ENCODE measurements at regions not wholly inside any gene's neighbourhood (a gene's known extent, or its start where the extent isn't known, plus 50 kb on each side); places are given as distances from the start of the nearest gene placed in this dataset.
"Not testable (repeated sequence)": the region's sequence is repeated elsewhere in the genome, so short reads cannot be mapped to it uniquely, and the experiment has no call there.

- intact Hi-C loops (cut with DNase I) = loop anchor here (5.0 kb wide), 1 partner anchor 255 kb away; no protein-coding TSS in a partner anchor
- no peak for DNase-seq (ENCODE audit: low spot score)
Measured at GRCh38 chr6:21332077-21332476, 261.5 kb upstream of the SOX4 start.

GRCh38 chr6:21332660-21333059, 260.9 kb upstream of the SOX4 start:
- no peak for DNase-seq (ENCODE audit: low spot score)
- intact Hi-C loops (cut with DNase I) = loop anchor here (5.0 kb wide), 1 partner anchor 255 kb away; no protein-coding TSS in a partner anchor

- intact Hi-C loops (cut with DNase I) = loop anchor here (5.0 kb wide), 1 partner anchor 254 kb away; no protein-coding TSS in a partner anchor
- DNase-seq (ENCODE audit: low spot score) = no peak
Measured at GRCh38 chr6:21333715-21334114, 259.8 kb upstream of the SOX4 start.

- no peak for DNase-seq (ENCODE audit: low spot score)
- intact Hi-C loops (cut with DNase I) = loop anchor here (5.0 kb wide), 1 partner anchor 253 kb away; no protein-coding TSS in a partner anchor
Measured at GRCh38 chr6:21334651-21335050, 258.9 kb upstream of the SOX4 start.

GRCh38 chr6:21335591-21335990, 258.0 kb upstream of the SOX4 start:
- no peak for DNase-seq (ENCODE audit: low spot score)
- intact Hi-C loops (cut with DNase I) = no loop called here

GRCh38 chr6:21337263-21337662, 256.3 kb upstream of the SOX4 start:
- DNase-seq (ENCODE audit: low spot score) = no peak
- intact Hi-C loops (cut with DNase I) = no loop called here

- DNase-seq (ENCODE audit: low spot score) = no peak
- intact Hi-C loops (cut with DNase I) = no loop called here
Measured at GRCh38 chr6:21340573-21340972, 253.0 kb upstream of the SOX4 start.

- intact Hi-C loops (cut with DNase I) = no loop called here
- no peak for DNase-seq (ENCODE audit: low spot score)
Measured at GRCh38 chr6:21341910-21342309, 251.6 kb upstream of the SOX4 start.

GRCh38 chr6:21342501-21342900, 251.1 kb upstream of the SOX4 start:
- no peak for DNase-seq (ENCODE audit: low spot score)
- intact Hi-C loops (cut with DNase I) = no loop called here

GRCh38 chr6:21345704-21346103, 247.8 kb upstream of the SOX4 start:
- intact Hi-C loops (cut with DNase I); DNase-seq (ENCODE audit: low spot score): not testable (repeated sequence)

GRCh38 chr6:21348146-21348503, 245.4 kb upstream of the SOX4 start:
- DNase-seq (ENCODE audit: low spot score) = no peak
- intact Hi-C loops (cut with DNase I) = no loop called here

GRCh38 chr6:21348504-21349195, 244.9 kb upstream of the SOX4 start:
- no peak for DNase-seq (ENCODE audit: low spot score)
- intact Hi-C loops (cut with DNase I) = no loop called here

- intact Hi-C loops (cut with DNase I) = no loop called here
- no peak for DNase-seq (ENCODE audit: low spot score)
Measured at GRCh38 chr6:21349834-21350233, 243.7 kb upstream of the SOX4 start.

GRCh38 chr6:21350926-21351325, 242.6 kb upstream of the SOX4 start:
- intact Hi-C loops (cut with DNase I) = no loop called here
- DNase-seq (ENCODE audit: low spot score) = no peak

GRCh38 chr6:21352131-21352530, 241.4 kb upstream of the SOX4 start:
- intact Hi-C loops (cut with DNase I) = no loop called here
- no peak for DNase-seq (ENCODE audit: low spot score)

GRCh38 chr6:21354805-21355238, 238.7 kb upstream of the SOX4 start:
- intact Hi-C loops (cut with DNase I) = no loop called here

GRCh38 chr6:21355638-21356037, 237.9 kb upstream of the SOX4 start:
- intact Hi-C loops (cut with DNase I) = no loop called here

More at GRCh38 chr6:21354805-21355238, 238.7 kb upstream of the SOX4 start:
- no peak for DNase-seq (ENCODE audit: low spot score)

GRCh38 chr6:21357262-21357661, 236.3 kb upstream of the SOX4 start:
- intact Hi-C loops (cut with DNase I) = no loop called here
- DNase-seq (ENCODE audit: low spot score) = no peak

More at GRCh38 chr6:21355638-21356037, 237.9 kb upstream of the SOX4 start:
- no peak for DNase-seq (ENCODE audit: low spot score)

GRCh38 chr6:21359926-21360325, 233.6 kb upstream of the SOX4 start:
- intact Hi-C loops (cut with DNase I) = no loop called here
- DNase-seq (ENCODE audit: low spot score) = no peak

- intact Hi-C loops (cut with DNase I) = no loop called here
- DNase-seq (ENCODE audit: low spot score) = no peak
Measured at GRCh38 chr6:21360336-21360735, 233.2 kb upstream of the SOX4 start.

GRCh38 chr6:21367148-21367547, 226.4 kb upstream of the SOX4 start:
- no peak for DNase-seq (ENCODE audit: low spot score)
- intact Hi-C loops (cut with DNase I) = no loop called here
